Parathyroid adenoma (tissue), 2 donors: ENCODE measurements at regions not wholly inside any gene's neighbourhood (a gene's known extent, or its start where the extent isn't known, plus 50 kb on each side); places are given as distances from the start of the nearest gene placed in this dataset.
"Not testable (repeated sequence)": the region's sequence is repeated elsewhere in the genome, so short reads cannot be mapped to it uniquely, and the experiment has no call there.

ENCODE experiments used
- H2AFZ ChIP-seq: fragments of 300-600 bp; sonication (generic); one replicate; pipeline ENCODE4 v1.7.0; 2017; ENCODE audit warnings: antibody characterized with exemption, mild to moderate bottlenecking
- H3K27ac ChIP-seq: fragments of 300-600 bp; sonication (generic); one replicate; pipeline ENCODE4 v1.7.0; 2017
- H3K27me3 ChIP-seq: fragments of 300-600 bp; sonication (generic); one replicate; pipeline ENCODE4 v1.7.0; 2017; ENCODE audit warnings: low read length; ENCODE audit not compliant: control insufficient read depth, insufficient read depth
- H3K36me3 ChIP-seq: fragments of 300-600 bp; sonication (generic); one replicate; pipeline ENCODE4 v1.7.0; 2017; ENCODE audit warnings: low read length; ENCODE audit not compliant: control insufficient read depth, insufficient read depth
- H3K4me1 ChIP-seq: fragments of 300-600 bp; sonication (generic); one replicate; pipeline ENCODE4 v1.7.0; 2017; ENCODE audit warnings: control low read depth
- H3K4me2 ChIP-seq: fragments of 300-600 bp; sonication (generic); one replicate; pipeline ENCODE4 v1.7.0; 2017; ENCODE audit warnings: low read length
- H3K4me3 ChIP-seq: fragments of 300-600 bp; sonication (generic); one replicate; pipeline ENCODE4 v1.7.0; 2017; ENCODE audit warnings: low read depth, low read length
- H3K79me2 ChIP-seq: fragments of 300-600 bp; sonication (generic); one replicate; pipeline ENCODE4 v1.7.0; 2017; ENCODE audit warnings: control low read depth
- H3K9ac ChIP-seq: fragments of 300-600 bp; sonication (generic); one replicate; pipeline ENCODE4 v1.7.0; 2017; ENCODE audit warnings: mild to moderate bottlenecking
- H3K9me3 ChIP-seq: fragments of 300-600 bp; sonication (generic); one replicate; pipeline ENCODE4 v1.7.0; 2017; ENCODE audit warnings: low read length; ENCODE audit not compliant: control insufficient read depth
- TF ChIP-seq, protein P1 (sequence below): fragments of 300-600 bp; sonication (generic); IDR thresholded peaks from one replicate; pipeline ENCODE4 v1.7.0; 2017; ENCODE audit warnings: antibody characterized with exemption, mild to moderate bottlenecking
- donor health status: primary hyperparathyroidism.

DNA sequence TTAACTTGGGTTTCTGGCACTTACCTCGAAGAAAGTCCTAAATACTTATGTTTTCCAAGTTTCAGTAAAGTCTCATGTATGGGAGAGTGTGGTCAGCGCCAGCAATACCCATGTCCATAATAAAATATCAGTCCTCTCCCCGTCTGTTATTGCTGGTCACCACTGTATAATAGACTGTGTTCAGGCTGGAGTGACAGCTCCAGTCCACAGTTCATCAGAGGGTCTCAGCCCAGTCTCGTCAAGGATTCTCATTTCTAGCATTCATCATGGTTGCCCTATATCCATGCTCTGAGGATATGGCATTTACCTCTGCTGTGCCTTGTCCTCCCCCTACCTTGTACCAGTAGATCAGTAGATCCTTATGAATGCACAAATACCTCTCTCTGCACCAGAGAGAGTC lies 384.5 kb downstream of the NPIPA7 start:
- H3K4me3 ChIP-seq: no peak overlapping the region
- no peaks in the 10 kb centered on the region for H3K36me3 ChIP-seq
- TF ChIP-seq, protein P1, sequence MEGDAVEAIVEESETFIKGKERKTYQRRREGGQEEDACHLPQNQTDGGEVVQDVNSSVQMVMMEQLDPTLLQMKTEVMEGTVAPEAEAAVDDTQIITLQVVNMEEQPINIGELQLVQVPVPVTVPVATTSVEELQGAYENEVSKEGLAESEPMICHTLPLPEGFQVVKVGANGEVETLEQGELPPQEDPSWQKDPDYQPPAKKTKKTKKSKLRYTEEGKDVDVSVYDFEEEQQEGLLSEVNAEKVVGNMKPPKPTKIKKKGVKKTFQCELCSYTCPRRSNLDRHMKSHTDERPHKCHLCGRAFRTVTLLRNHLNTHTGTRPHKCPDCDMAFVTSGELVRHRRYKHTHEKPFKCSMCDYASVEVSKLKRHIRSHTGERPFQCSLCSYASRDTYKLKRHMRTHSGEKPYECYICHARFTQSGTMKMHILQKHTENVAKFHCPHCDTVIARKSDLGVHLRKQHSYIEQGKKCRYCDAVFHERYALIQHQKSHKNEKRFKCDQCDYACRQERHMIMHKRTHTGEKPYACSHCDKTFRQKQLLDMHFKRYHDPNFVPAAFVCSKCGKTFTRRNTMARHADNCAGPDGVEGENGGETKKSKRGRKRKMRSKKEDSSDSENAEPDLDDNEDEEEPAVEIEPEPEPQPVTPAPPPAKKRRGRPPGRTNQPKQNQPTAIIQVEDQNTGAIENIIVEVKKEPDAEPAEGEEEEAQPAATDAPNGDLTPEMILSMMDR: no peak

DNA sequence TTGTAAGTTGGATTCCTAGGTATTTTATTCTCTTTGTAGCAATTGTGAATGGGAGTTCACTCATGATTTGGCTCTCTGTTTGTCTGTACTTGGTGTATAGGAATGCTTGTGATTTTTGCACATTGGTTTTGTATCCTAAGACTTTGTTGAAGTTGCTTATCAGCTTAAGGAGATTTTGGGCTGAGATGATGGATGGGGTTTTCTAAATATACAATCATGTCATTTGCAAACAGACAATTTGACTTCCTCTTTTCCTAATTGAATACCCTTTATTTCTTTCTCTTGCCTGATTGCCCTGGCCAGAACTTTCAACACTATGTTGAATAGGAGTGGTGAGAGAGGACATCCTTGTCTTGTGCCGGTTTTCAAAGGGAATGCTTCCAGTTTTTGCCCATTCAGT lies 391.8 kb downstream of the NPIPA7 start:
- H3K4me1 ChIP-seq, H2AFZ ChIP-seq, H3K79me2 ChIP-seq, H3K4me2 ChIP-seq, H3K9me3 ChIP-seq, H3K27ac ChIP-seq, H3K4me3 ChIP-seq, H3K9ac ChIP-seq, H3K36me3 ChIP-seq, H3K27me3 ChIP-seq: not testable (repeated sequence)

More for the DNA sequence above, 384.5 kb downstream of the NPIPA7 start:
- no peak overlapping the region for H3K4me2 ChIP-seq
- H3K4me1 ChIP-seq: no peaks in the 10 kb centered on the region
- H2AFZ ChIP-seq: no peak overlapping the region
- H3K9ac ChIP-seq: no peak overlapping the region
- no peak overlapping the region for H3K27ac ChIP-seq
- no peaks in the 10 kb centered on the region for H3K79me2 ChIP-seq
- no peaks in the 10 kb centered on the region for H3K27me3 ChIP-seq
- H3K9me3 ChIP-seq: no peaks in the 10 kb centered on the region

DNA sequence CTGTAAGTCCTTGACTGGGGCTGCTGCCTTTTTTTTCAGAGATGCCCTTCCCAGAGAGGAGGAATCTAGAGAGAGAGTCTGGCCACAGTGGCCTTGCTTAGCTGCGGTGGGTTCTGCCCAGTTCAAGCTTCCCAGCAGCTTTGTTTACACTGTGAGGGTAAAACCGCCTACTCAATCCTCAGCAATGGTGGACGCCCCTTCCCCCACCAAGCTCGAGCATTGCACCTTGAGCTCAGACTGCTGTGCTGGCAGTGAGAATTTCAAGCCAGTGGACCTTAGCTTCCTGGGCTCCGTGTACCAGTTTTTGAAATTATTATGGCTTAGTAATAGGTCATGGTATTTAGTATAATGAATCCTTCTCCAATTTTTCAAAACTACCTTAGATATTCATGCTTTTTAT lies 395.4 kb downstream of the NPIPA7 start:
- no peak overlapping the region for H3K27ac ChIP-seq
- no peak overlapping the region for H3K9ac ChIP-seq
- no peaks in the 10 kb centered on the region for H3K79me2 ChIP-seq
- H3K27me3 ChIP-seq: no peaks in the 10 kb centered on the region
- H3K36me3 ChIP-seq: no peaks in the 10 kb centered on the region
- H3K4me3 ChIP-seq: no peak overlapping the region
- H3K4me1 ChIP-seq: no peaks in the 10 kb centered on the region
- TF ChIP-seq, protein P1: no peak
- H2AFZ ChIP-seq: no peak overlapping the region
- no peak overlapping the region for H3K4me2 ChIP-seq
- no peaks in the 10 kb centered on the region for H3K9me3 ChIP-seq

DNA sequence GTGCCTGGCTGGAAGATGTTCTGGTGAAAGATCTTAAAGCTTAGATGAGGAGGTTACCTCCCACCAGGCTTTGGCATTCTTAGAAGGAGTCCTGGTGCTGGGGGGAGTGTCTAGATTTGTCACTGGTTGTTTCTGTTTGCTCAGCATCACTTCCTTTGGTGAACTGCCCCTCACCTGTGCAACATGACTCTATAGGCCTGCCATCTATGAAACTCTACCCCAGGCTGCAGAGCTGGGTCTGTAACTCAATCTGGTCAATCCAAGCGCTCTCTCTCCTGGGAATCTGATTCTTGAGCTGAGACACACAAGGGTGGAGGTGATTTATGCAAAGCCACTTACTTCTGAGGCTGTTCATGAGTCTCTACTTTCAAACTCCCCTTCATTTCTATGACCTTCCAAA lies 399.4 kb downstream of the NPIPA7 start:
- no peak overlapping the region for H3K9ac ChIP-seq
- H3K4me2 ChIP-seq: no peak overlapping the region
- no peak overlapping the region for H3K4me3 ChIP-seq
- no peaks in the 10 kb centered on the region for H3K4me1 ChIP-seq
- H3K36me3 ChIP-seq: no peaks in the 10 kb centered on the region
- no peaks in the 10 kb centered on the region for H3K9me3 ChIP-seq
- H3K27ac ChIP-seq: no peak overlapping the region
- TF ChIP-seq, protein P1: no peak
- H3K27me3 ChIP-seq: no peaks in the 10 kb centered on the region
- no peaks in the 10 kb centered on the region for H3K79me2 ChIP-seq
- no peak overlapping the region for H2AFZ ChIP-seq

DNA sequence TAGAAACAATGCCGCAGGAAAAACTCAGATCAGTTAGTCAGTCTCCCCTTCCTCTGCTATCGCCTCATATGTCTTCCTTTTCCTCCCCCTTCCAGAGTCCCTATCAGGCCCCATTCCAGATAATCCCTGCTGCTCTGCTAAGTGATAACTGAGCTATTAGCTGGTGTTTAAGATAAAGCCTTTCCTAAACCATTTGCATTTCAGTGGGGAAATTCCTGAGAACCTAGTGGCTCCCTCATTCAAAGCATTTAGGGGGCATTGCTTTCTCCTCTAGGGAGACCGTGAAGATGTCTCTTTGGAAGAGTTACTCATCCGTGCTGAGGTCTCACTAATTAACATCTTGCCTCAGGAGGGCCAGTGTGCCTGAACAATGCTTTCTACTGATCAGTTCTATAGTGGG lies 401.6 kb downstream of the NPIPA7 start:
- no peak overlapping the region for H3K27ac ChIP-seq
- H3K79me2 ChIP-seq: no peaks in the 10 kb centered on the region
- no peaks in the 10 kb centered on the region for H3K4me1 ChIP-seq
- H2AFZ ChIP-seq: no peak overlapping the region
- no peak overlapping the region for H3K4me3 ChIP-seq
- H3K9me3 ChIP-seq: no peaks in the 10 kb centered on the region
- no peaks in the 10 kb centered on the region for H3K36me3 ChIP-seq
- H3K27me3 ChIP-seq: no peaks in the 10 kb centered on the region
- H3K4me2 ChIP-seq: no peak overlapping the region
- TF ChIP-seq, protein P1: no peak
- no peak overlapping the region for H3K9ac ChIP-seq
